Fibroblast of villous mesenchyme (primary cell): ENCODE measurements at regions not wholly inside any gene's neighbourhood (a gene's known extent, or its start where the extent isn't known, plus 50 kb on each side); places are given as distances from the start of the nearest gene placed in this dataset.

Experiments used
- DNase-seq: peaks from one replicate; pipeline ENCODE4 v3.0.0-alpha.2; 2010; ENCODE audit warnings: low read depth
- H3K4me3 ChIP-seq: 2 replicates; pipeline ENCODE4 v1.5.1; 2011; ENCODE audit warnings: low read depth, mild to moderate bottlenecking, low read length
- CTCF ChIP-seq: IDR thresholded peaks from 2 replicates; pipeline ENCODE4 v1.5.1; 2012; ENCODE audit warnings: low read depth, mild to moderate bottlenecking, low read length; ENCODE audit not compliant: insufficient read depth

- no peak for TF ChIP-seq CTCF
- no peak overlapping the region for H3K4me3 ChIP-seq
- no peak for DNase-seq
Measured at GRCh38 chr20:62539198-62540045, 63.6 kb upstream of the GATA5 start.

GRCh38 chr20:62540504-62540903 lies 64.7 kb upstream of the GATA5 start:
- no peak for DNase-seq
- no peak overlapping the region for H3K4me3 ChIP-seq
- no peak for TF ChIP-seq CTCF

GRCh38 chr20:62542862-62543261 lies 67.1 kb upstream of the GATA5 start:
- no peak for DNase-seq
- no peak for TF ChIP-seq CTCF
- H3K4me3 ChIP-seq: no peak overlapping the region

GRCh38 chr20:62543470-62544302 lies 67.9 kb upstream of the GATA5 start:
- DNase-seq: peak; percentile 10
- H3K4me3 ChIP-seq: no peak overlapping the region
- no peak for TF ChIP-seq CTCF

- no peak for DNase-seq
- H3K4me3 ChIP-seq: no peak overlapping the region
- TF ChIP-seq CTCF: no peak
Measured at GRCh38 chr20:62544505-62545055, 68.8 kb upstream of the GATA5 start.

- TF ChIP-seq CTCF: no peak
- DNase-seq: no peak
- H3K4me3 ChIP-seq: no peak overlapping the region
Measured at GRCh38 chr20:62545271-62545670, 69.5 kb upstream of the GATA5 start.
